GM23248 (cell line): ENCODE measurements at regions not wholly inside any gene's neighbourhood (a gene's known extent, or its start where the extent isn't known, plus 50 kb on each side); places are given as distances from the start of the nearest gene placed in this dataset.

ENCODE experiments used
- DNase-seq: peaks from one replicate; pipeline ENCODE4 v3.0.0-alpha.2; 2015
- H2AFZ ChIP-seq: fragments of 200-600 bp; sonication (generic); 2 replicates; pipeline ENCODE4 v1.6.1; 2016; ENCODE audit warnings: antibody characterized with exemption
- H3F3A ChIP-seq: fragments of 200-600 bp; sonication (generic); 2 replicates; pipeline ENCODE4 v1.6.1; 2016; ENCODE audit warnings: mild to moderate bottlenecking, antibody characterized with exemption, mixed run types; ENCODE audit not compliant: insufficient read depth
- H3K27ac ChIP-seq: fragments of 200-600 bp; sonication (generic); 2 replicates; pipeline ENCODE4 v1.5.1; 2016; ENCODE audit warnings: mild to moderate bottlenecking
- H3K27me3 ChIP-seq: fragments of 200-600 bp; sonication (generic); replicated peaks from 2 replicates; pipeline ENCODE4 v1.6.1; 2016; ENCODE audit warnings: mild to moderate bottlenecking; ENCODE audit not compliant: insufficient read depth
- H3K36me3 ChIP-seq: fragments of 200-600 bp; sonication (generic); 2 replicates; pipeline ENCODE4 v1.6.1; 2016; ENCODE audit warnings: low read depth, mild to moderate bottlenecking
- H3K4me1 ChIP-seq: fragments of 200-600 bp; sonication (generic); 2 replicates; pipeline ENCODE4 v1.6.1; 2016; ENCODE audit warnings: mild to moderate bottlenecking; ENCODE audit not compliant: insufficient read depth
- H3K4me2 ChIP-seq: fragments of 200-600 bp; sonication (generic); one replicate; pipeline ENCODE4 v1.6.1; 2016; ENCODE audit warnings: mild to moderate bottlenecking; ENCODE audit not compliant: unreplicated experiment
- H3K4me3 ChIP-seq: fragments of 200-600 bp; sonication (generic); 2 replicates; pipeline ENCODE4 v1.5.1; 2016; ENCODE audit warnings: mild to moderate bottlenecking
- H3K79me2 ChIP-seq: fragments of 200-600 bp; sonication (generic); 2 replicates; pipeline ENCODE4 v1.6.1; 2016; ENCODE audit warnings: mild to moderate bottlenecking; ENCODE audit not compliant: insufficient read depth
- H3K9ac ChIP-seq: fragments of 200-600 bp; sonication (generic); 2 replicates; pipeline ENCODE4 v1.6.1; 2016; ENCODE audit warnings: mild to moderate bottlenecking
- H3K9me2 ChIP-seq: fragments of 200-600 bp; sonication (generic); 2 replicates; pipeline ENCODE4 v1.6.1; 2016; ENCODE audit warnings: mixed run types, mild to moderate bottlenecking, moderate library complexity; ENCODE audit not compliant: insufficient read depth
- H3K9me3 ChIP-seq: fragments of 200-600 bp; sonication (generic); one replicate; pipeline ENCODE4 v1.6.1; 2017; ENCODE audit warnings: low read depth
- H4K20me1 ChIP-seq: fragments of 200-600 bp; sonication (generic); 2 replicates; pipeline ENCODE4 v1.6.0; 2016; ENCODE audit not compliant: insufficient read depth
- EZH2 ChIP-seq: fragments of 200-600 bp; sonication (generic); IDR thresholded peaks from 2 replicates; pipeline ENCODE4 v1.6.1; 2018; ENCODE audit warnings: antibody characterized with exemption, mild to moderate bottlenecking; ENCODE audit not compliant: insufficient read depth, poor library complexity, severe bottlenecking
- EZH2phosphoT487 ChIP-seq: fragments of 200-600 bp; sonication (generic); IDR thresholded peaks from 2 replicates; pipeline ENCODE4 v1.6.1; 2018; ENCODE audit warnings: antibody characterized with exemption, moderate library complexity, mild to moderate bottlenecking, low read depth; ENCODE audit not compliant: insufficient read depth
- WGBS, 2 experiments: methylation state at CpG; one replicate each; pipeline ENCODE4 v1.1.6; 2015 to 2017; ENCODE audit warnings: low lambda C conversion rate in 2 of 2, low coverage in 1 of 2; ENCODE audit errors: missing lambda C conversion rate in 2 of 2; 5-methylcytosine and 5-hydroxymethylcytosine counted together
- in situ Hi-C: fragments of 300-500 bp; cut with MboI; formaldehyde crosslinking; loops from 2 replicates; pipeline ENCODE4 v1.15.0; 2020

- Histone ChIP-seq H4K20me1 (no peaks in the 10 kb centered on the region), H3K36me3 (no peaks in the 10 kb centered on the region), H2AFZ (no peak overlapping the region), H3K27ac (no peak overlapping the region), H3K4me1 (no peaks in the 10 kb centered on the region), H3K4me3 (no peak overlapping the region), H3K4me2 (no peak overlapping the region), H3F3A (no peaks in the 10 kb centered on the region), H3K27me3 (no peaks in the 10 kb centered on the region), H3K9me3 (no peaks in the 10 kb centered on the region), H3K79me2 (no peaks in the 10 kb centered on the region), H3K9ac (no peak overlapping the region), H3K9me2 (no peaks in the 10 kb centered on the region)
- TF ChIP-seq EZH2phosphoT487 (no peak), EZH2 (no peak)
- in situ Hi-C loops: no loop called here
- DNase-seq: no peak
- 0 to 3% methylated on average over 1 of the region's 1 CpG for WGBS, 2 experiments
Observed at GRCh38 chr15:55112706-55113105, 84.0 kb downstream of the RSL24D1 start.

- H3K9ac ChIP-seq: no peak overlapping the region
- no peaks in the 10 kb centered on the region for H3K79me2 ChIP-seq
- H4K20me1 ChIP-seq: no peaks in the 10 kb centered on the region
- H3K4me2 ChIP-seq: no peak overlapping the region
- TF ChIP-seq EZH2phosphoT487: no peak
- no peak for TF ChIP-seq EZH2
- no peaks in the 10 kb centered on the region for H3K36me3 ChIP-seq
- WGBS, 2 experiments: 20 to 29% methylated on average over 3 of the region's 3 CpGs
- no peaks in the 10 kb centered on the region for H3K9me2 ChIP-seq
- H3K27ac ChIP-seq: no peak overlapping the region
- no peak for DNase-seq
- H2AFZ ChIP-seq: no peak overlapping the region
- no peaks in the 10 kb centered on the region for H3K9me3 ChIP-seq
- no peaks in the 10 kb centered on the region for H3K4me1 ChIP-seq
- no peak overlapping the region for H3K4me3 ChIP-seq
- H3K27me3 ChIP-seq: no peaks in the 10 kb centered on the region
- in situ Hi-C loops: no loop called here
- no peaks in the 10 kb centered on the region for H3F3A ChIP-seq
Observed at GRCh38 chr15:55110446-55110845, 86.3 kb downstream of the RSL24D1 start.

GRCh38 chr15:55108858-55109518, 87.8 kb downstream of the RSL24D1 start:
- Histone ChIP-seq H3K27ac (no peak overlapping the region), H3K36me3 (no peaks in the 10 kb centered on the region), H3K79me2 (no peaks in the 10 kb centered on the region), H2AFZ (peak overlapping the region; percentile 33; the same call in 1 of the 2 replicates), H3K9me3 (no peaks in the 10 kb centered on the region), H3K9me2 (no peaks in the 10 kb centered on the region), H3K4me1 (no peaks in the 10 kb centered on the region), H3K27me3 (no peaks in the 10 kb centered on the region), H3K4me3 (no peak overlapping the region), H3F3A (no peaks in the 10 kb centered on the region), H3K9ac (no peak overlapping the region), H4K20me1 (no peaks in the 10 kb centered on the region), H3K4me2 (no peak overlapping the region)
- no peak for TF ChIP-seq EZH2phosphoT487
- no peak for TF ChIP-seq EZH2
- DNase-seq: peak; percentile 67
- WGBS, 2 experiments: 3 to 5% methylated on average over 9 of the region's 9 CpGs
- in situ Hi-C loops: no loop called here

GRCh38 chr15:55108448-55108847, 88.3 kb downstream of the RSL24D1 start:
- no peaks in the 10 kb centered on the region for H4K20me1 ChIP-seq
- H3K4me3 ChIP-seq: no peak overlapping the region
- 24 to 34% methylated on average over 5 of the region's 5 CpGs for WGBS, 2 experiments
- no peaks in the 10 kb centered on the region for H3K9me2 ChIP-seq
- no peaks in the 10 kb centered on the region for H3K27me3 ChIP-seq
- no peaks in the 10 kb centered on the region for H3K36me3 ChIP-seq
- H3K9ac ChIP-seq: no peak overlapping the region
- in situ Hi-C loops: no loop called here
- no peaks in the 10 kb centered on the region for H3K4me1 ChIP-seq
- H3K9me3 ChIP-seq: no peaks in the 10 kb centered on the region
- TF ChIP-seq EZH2phosphoT487 (no peak), EZH2 (no peak)
- H3K27ac ChIP-seq: no peak overlapping the region
- no peak overlapping the region for H3K4me2 ChIP-seq
- no peak for DNase-seq
- no peaks in the 10 kb centered on the region for H3F3A ChIP-seq
- peak overlapping the region; percentile 33; the same call in 1 of the 2 replicates for H2AFZ ChIP-seq
- H3K79me2 ChIP-seq: no peaks in the 10 kb centered on the region
